GM12865 (cell line): ENCODE measurements at regions not wholly inside any gene's neighbourhood (a gene's known extent, or its start where the extent isn't known, plus 50 kb on each side); places are given as distances from the start of the nearest gene placed in this dataset.

ENCODE experiments used
- DNase-seq: peaks from one replicate; pipeline ENCODE4 v3.0.0; 2010; ENCODE audit warnings: low read depth
- H3K4me3 ChIP-seq: 2 replicates; pipeline ENCODE4 v1.5.1; 2011; ENCODE audit warnings: mild to moderate bottlenecking, low read depth, low read length, control low read depth
- CTCF ChIP-seq: IDR thresholded peaks from 2 replicates; pipeline ENCODE4 v1.5.1; 2011; ENCODE audit warnings: low read length, control low read depth, low read depth, inconsistent platforms; ENCODE audit not compliant: insufficient read depth; ENCODE audit errors: missing control alignments

GRCh38 chr14:101169267-101169666 is 265.7 kb upstream of the RTL1 start:
- no peak for TF ChIP-seq CTCF
- no peak overlapping the region for H3K4me3 ChIP-seq
- no peak for DNase-seq

- H3K4me3 ChIP-seq, result no peak overlapping the region
- DNase-seq, result no peak
- no peak for TF ChIP-seq CTCF
Measured at GRCh38 chr14:101171650-101172049, 268.1 kb upstream of the RTL1 start.

GRCh38 chr14:101173698-101174521 is 270.4 kb upstream of the RTL1 start:
- no peak overlapping the region for H3K4me3 ChIP-seq
- no peak for TF ChIP-seq CTCF
- DNase-seq, result no peak

GRCh38 chr14:101174522-101174838 is 271.0 kb upstream of the RTL1 start:
- DNase-seq, result no peak
- no peak for TF ChIP-seq CTCF
- no peak overlapping the region for H3K4me3 ChIP-seq

- no peak for DNase-seq
- no peak for TF ChIP-seq CTCF
- H3K4me3 ChIP-seq, result no peak overlapping the region
Measured at GRCh38 chr14:101174980-101175606, 271.6 kb upstream of the RTL1 start.

GRCh38 chr14:101175731-101176534 is 272.4 kb upstream of the RTL1 start:
- no peak for TF ChIP-seq CTCF
- DNase-seq, result no peak
- H3K4me3 ChIP-seq, result no peak overlapping the region
